NCI-H2081 treated with DMSO at 0.1 percent for 48 hours (cell line): ENCODE measurements at regions not wholly inside any gene's neighbourhood (a gene's known extent, or its start where the extent isn't known, plus 50 kb on each side); places are given as distances from the start of the nearest gene placed in this dataset.
"Not testable (repeated sequence)": the region's sequence is repeated elsewhere in the genome, so short reads cannot be mapped to it uniquely, and the experiment has no call there.

Experiments used
- DNase-seq: peaks from one replicate; lab custom pipeline; 2025; lab: John Stamatoyannopoulos, UW

DNA sequence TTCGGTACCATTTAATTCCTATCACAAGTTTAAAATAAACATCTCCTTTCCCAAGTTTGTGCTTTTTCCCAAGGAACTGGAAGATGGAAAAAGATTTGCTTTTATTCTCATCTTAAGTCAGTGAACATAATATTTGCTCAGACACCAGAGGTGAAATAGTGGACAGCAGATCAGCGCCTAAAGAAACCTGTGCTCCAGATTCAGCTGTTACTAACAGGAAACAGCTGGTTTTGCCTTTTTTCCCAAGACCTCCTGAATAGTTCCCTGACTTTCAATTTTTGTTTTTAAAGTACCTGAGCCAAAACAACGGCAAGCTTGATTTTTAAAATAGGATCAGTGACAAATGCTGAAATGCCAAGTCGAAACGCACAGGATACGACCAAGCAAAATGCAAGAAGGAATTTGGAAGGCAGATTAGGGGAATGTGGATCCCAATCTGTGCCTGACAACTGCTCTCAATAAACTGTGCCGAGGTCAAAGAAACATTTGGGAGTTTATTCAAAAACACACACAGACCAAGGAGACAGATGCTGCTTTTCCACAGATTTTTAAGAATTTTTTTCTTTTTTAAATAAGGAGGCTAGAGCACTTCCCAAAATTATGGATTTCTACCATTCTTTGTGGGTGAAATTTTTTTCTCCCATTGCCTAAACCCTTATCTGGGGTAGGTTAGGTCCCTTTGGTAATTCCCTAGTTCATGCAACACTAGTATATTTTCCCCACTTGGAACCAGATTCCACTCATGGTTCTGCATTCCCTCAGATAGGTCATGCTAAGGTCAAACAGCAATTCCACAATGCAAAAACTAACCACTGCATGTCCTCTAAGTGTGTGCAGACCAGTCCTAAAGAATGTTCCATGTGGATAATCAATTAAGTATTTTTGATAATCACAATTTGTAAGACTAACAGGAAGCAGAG is 121.5 kb upstream of the PDE1A start:
- DNase-seq, result no peak

DNA sequence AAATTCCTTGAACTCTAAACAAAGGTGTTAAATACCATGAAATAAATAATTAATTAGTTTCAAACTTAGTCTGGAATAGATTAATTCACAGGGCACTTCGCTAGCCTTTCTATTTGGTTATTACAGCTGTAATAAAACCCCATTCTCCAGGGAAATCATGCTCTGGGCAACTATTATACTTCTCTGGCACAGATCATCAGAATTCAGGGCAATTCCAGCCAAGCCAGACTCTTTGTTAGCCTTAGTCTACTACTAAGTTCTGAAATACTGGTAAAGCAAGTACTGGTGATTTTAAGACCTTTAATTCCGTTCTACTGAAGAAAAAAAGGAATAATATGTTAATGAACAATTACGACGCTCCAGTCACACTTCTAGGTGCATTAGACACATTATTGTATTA is 123.4 kb upstream of the PDE1A start:
- no peak for DNase-seq

DNA sequence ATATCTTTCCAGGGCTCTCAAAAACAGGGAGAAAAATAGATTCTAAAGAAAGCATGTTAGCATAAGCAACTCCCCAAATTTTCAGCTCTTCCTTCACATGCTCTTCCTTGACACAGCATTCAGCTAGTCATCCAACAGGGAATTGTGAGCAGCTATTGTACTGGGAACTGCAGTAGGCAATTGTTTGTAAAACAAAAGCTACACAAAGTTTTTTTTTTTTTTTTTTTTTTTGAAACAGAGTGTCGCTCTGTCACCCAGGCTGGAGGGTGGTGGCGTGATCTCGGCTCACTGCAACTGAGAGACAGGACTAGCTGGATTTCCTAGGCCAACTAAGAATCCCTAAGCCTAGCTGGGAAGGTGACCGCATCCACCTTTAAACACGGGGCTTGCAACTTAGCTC is 125.4 kb upstream of the PDE1A start:
- DNase-seq, result not testable (repeated sequence)

DNA sequence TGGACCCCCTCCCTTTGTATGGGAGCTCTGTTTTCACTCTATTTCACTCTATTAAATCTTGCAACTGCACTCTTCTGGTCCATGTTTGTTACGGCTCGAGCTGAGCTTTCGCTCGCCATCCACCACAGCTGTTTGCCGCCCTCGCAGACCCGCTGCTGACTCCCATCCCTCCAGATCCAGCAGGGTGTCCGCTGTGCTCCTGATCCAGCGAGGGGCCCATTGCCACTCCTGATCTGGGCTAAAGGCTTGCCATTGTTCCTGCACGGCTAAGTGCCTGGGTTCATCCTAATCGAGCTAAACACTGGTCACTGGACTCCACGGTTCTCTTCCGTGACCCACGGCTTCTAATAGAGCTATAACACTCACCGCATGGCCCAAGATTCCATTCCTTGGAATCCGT is 125.9 kb upstream of the PDE1A start:
- not testable (repeated sequence) for DNase-seq

DNA sequence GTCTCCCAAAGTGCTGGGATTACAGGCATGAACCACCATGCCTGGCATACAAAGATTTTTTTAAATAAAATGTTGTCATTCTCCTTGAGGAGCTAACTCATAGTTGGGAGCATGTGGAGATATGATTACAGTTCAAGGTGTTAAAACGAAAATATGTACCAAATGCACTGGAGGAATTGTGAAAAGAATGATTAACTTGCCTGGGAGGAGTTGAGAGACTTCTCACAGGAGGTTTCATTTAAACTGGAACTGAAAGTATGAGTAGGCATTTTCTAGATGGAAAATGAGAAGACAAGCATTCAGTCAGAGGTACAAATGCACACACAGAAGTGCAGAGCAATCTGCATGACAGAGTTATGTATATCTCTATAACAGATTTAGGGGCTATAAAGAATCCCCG is 126.6 kb upstream of the PDE1A start:
- no peak for DNase-seq

DNA sequence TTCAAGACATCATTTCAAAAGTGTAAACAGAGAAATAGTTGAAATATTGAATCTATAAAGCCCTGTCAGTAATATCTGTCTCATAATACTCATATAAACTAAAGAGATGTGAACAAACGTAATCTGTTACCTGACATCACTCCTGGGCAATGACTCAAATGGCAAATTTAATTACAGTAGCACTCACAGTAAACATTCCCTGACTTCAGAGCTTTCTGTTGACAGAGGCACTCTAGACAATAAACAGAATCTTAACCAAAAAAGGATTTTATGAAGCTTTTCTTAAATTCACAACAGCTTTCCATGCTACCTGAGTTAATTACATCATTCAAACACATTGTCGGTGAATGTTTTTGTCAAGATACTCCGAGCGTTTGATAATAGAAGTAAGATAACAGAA is 128.1 kb upstream of the PDE1A start:
- DNase-seq, result no peak

DNA sequence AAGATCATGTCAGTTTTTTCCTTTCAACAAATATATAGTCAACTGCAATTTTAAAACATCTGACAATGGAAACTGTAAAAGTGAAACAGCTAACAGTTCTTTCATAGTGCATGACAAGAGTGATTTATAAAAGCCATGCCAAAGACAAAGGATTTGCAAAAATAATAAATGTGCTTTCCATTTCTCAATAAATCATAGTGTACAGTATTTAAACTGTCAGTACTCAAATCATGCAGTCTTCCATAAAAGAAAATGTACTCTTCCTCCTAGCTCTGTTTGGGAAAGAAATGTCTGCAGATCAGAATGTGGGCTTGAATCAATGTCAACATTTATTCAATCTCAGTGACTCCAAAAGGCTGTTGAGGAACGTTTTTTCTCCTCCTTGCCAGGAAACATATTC is 131.7 kb upstream of the PDE1A start:
- no peak for DNase-seq

DNA sequence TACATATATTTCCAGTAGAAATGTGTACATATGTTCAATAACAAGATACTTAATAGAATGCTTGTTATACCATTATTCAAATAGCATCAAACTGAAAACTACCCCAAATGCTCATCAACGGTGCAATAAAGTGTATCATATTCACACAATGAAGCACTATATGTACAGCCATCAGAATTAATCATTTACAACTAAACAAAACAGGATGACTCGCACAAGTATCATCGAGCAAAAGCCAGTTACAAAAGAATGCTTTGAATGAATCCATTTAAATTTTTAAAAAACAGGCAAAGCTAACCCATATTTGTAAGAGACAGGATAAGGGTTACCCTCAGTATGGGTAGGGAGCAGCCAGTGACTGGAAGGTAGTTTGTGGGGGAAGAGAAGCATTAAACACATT is 132.8 kb upstream of the PDE1A start:
- DNase-seq, result no peak

DNA sequence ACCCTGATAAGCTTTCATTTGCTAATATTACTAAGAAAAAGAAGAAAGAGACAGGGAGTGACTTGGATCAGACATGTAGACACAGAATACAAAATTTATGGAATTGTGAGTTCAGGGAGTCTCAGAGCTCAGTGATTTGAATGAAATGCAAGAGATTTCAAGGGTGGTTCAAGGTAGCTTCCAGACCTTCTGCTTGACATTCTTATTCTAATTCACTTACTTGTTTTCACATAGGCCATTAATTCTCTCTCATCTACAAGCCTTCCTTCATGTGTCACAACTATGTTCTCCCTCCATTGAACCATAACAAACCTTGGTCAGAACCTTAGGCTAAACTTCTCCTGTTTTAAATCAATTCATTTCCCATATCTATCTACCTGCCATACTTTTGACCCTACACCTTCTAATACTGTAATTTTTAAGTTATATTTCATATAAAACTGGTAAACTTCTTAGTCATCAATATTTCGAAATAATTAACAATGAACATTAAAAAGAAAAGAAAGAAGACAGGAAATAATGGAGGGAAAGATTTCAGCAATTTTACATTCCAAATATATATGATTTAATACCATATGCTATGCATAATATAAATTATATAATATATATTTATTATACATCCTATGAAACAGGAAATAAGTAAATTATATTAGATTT is 139.2 kb upstream of the PDE1A start:
- no peak for DNase-seq

DNA sequence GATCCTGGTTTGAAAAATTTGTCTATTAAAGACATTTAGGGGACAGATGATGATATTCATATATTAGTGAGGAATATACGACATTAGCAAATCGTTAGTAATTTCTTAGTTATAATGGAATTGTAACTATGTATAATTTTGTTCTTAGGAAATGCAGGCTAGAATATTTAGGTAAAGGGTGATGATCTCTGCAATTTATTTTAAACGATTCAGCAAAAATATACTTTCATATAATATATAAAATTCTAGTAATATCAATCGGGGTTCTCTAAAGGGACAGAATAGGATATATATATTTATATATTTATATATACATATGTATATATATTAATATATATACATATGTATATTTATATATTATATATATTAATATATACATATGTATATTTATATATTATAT is 142.5 kb upstream of the DNAJC10 start:
- no peak for DNase-seq

DNA sequence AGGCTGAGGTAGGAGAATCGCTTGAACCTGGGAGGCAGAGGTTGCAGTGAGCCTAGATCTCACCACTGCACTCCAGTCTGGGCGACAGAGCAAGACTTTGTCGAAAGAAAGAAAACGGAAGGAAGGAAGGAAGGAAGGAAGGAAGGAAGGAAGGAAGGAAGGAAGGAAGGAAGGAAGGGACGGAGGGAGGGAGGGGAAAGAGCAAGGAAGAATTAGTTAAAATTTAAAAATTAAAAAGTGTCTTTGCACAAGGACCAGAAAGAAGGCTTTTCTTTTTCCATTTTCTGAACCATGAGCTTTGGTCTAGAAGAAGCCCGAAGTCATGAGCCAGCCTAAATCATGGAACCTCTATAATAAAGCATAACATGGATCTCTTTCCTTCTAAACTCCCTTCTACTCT is 138.2 kb upstream of the DNAJC10 start:
- DNase-seq, result no peak

DNA sequence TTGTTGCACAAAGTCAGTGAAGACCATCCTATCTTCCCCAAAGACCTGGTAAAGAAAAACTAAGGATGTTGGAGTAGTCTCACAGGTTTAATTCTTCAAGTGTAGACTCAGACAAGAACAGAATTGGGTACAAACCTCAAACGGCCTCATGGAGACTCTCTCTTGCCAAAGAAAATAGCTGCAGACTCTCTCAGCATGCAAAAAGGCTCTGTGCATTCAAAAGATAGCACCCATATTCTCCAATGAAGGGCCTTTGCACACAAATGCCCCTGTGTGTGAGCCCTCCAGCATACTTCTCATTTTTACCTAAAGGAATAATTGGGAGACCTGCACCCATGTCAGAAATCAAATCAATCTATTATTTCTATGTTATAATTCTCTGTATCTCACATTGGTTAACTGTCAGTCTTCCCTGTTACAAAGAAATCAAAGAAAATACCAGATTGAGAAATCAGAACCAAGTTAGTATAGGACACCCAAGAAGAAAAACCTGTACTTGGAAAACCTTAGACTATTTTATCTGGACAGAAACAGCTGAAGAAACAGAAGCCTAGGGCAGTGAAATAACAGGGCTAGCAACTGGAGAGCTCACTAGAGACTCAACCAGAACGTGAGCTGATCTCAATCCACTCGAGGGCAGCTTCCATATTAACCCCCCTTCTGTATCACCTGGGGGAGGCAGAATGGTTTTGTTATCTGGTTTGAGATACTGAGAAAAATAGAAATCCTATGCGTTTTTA is 134.7 kb upstream of the DNAJC10 start:
- no peak for DNase-seq

DNA sequence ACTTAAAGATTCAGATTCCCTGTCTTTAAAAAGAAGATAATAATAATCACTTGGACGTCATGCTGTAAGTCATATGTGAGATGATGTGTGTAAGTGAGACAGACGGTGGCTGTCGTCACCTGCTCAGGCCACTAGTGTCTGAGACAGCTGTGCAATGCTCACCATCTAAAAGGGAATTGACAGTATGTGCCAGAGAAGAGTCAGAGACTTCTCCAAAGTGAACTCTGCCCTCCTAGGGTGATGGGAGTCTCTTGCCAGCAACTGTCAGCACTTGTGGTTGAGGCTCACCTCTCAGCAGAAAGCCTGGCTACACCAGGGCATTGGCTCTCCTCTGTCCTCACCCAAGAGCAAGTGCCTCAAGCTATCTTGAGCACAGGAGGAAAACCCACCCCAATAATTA is 131.6 kb upstream of the DNAJC10 start:
- no peak for DNase-seq

DNA sequence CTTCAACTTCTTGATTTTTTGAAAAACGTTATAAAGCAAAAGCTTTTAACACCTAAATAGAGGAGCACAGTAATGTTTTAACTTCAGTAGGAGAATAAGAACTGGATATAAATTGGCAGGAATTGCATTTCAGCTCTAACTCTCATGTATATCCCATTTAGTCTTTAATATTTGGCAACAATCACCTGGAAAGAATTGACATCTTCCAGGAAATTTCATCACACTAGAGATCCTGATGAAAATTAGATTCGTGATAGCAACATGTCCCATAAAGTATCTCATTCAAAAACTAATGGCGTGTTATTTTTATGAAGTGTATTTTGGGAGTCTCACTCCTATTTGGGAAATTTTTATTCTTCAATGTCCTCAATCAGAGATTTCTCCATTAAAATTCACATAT is 131.1 kb upstream of the DNAJC10 start:
- no peak for DNase-seq

DNA sequence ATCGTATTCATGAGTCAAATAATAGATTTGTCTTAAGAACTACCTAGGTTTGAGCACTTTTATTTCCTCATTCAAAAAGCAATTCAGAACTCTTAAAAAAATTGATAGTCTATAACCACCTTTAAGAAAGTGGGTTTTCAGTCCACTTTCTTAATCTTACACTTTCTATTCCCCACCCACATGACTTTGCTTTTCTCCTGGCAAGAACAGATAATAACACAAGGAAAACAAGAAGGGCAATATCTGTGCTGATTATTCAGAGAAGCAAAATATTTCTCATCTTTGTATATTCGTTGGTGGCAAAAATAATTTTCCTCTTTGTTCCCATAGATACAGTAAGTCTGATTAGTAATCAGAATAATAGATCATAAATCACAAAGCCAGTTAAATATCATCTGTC is 130.6 kb upstream of the DNAJC10 start:
- DNase-seq, result no peak

DNA sequence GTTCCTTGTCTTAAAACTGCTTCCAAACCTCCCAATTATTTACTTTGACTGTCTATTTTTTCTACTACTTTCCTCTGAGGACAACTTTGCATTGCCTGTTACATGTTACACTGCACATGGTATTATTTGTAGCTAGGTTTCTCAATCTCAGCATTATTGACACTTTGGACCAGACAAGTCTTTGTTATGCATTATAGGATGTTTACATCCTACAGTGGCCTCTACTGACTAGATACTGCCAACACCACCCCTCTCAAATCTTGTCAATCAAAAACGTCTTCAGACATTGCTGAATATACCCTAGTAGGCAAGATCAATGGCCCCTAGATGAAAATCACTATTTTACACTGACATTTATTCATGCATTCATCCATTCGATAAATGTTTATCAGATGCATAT is 129.6 kb upstream of the DNAJC10 start:
- no peak for DNase-seq

DNA sequence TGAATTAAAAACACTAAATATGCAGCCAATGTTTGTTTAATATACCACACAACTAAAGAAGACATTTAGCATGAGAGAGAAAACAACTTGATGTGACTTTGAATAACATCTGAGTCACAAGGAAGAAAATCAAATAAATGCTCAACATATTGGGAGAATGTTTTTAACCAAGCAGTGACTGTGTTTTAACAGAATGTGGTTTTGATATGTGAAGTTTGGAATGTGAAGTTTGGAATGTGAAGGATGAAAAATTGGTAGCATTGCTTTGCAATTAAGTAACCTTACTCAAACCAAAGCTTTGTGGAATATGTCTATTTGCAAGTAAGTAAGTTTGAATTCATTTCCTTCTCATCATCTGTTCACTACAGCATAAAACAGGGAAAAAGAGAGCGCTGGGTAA is 128.2 kb upstream of the DNAJC10 start:
- no peak for DNase-seq

DNA sequence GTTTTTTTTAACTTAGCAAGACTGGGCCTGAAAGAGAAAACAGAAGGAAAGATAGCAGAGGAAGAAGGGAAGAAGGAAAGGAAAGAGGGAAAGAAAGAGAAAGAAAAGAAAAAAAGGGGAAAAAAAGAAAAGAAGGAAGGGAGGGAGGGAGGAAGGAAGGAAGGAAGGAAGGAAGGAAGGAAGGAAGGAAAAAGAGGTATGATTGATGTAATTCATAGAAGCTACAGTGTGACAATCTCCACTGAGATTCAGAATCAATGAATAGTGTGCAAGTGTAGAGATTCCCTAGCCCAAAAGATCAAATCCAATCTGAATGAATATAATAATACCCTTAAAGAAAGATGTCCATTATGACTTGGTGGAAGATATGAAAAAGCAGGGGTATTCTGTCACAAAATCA is 126.9 kb upstream of the DNAJC10 start:
- no peak for DNase-seq

DNA sequence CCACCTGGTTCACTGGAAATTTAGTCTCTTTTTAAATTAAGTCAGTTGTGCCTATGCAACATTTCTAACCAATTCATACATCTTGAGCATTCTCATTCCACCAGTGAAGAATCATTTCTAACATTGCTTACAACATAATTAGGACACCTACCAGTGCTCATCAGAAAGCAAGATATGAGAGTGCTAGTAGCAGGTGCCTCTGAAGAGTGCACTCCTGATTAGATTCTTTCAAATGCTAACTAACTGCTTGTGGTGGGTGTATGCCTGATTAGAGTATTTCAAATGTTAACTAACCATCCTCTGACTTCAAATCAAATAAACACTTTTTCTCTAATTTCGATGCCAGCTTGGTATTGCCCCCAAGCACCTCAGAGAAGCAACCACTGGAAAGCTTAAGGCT is 124.3 kb upstream of the DNAJC10 start:
- no peak for DNase-seq

DNA sequence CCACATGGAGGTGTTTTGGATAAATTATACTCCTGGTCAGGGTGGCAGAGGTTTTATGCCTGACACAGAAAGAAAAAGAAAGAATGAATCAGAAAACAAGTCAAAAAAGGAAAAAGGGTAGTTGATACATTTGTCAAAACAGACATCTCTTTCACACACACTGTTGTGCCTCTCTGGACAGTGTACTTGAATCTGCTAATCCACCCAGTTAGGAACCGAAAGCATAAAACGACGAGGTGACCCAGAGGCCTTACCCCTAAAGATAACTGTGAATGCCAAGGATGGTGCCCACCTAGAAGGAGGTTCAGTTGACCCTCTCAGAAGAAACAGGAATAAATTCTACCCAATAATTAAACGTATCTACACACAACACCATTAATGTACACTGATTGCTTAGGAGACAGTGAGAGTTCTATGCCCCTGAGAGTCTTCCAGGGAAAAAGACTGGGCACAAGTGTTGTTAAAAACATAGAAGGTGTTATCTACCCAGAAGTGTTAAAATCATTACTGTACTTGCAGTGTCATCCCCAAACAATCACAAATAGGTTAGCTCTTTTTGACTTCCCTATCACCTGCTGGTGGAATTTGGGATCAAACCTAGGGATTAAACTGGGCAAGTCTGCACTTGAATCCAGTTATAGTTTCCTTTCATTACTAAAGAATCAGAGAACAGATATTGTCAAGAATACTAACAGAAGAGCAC is 123.2 kb upstream of the DNAJC10 start:
- DNase-seq, result no peak

DNA sequence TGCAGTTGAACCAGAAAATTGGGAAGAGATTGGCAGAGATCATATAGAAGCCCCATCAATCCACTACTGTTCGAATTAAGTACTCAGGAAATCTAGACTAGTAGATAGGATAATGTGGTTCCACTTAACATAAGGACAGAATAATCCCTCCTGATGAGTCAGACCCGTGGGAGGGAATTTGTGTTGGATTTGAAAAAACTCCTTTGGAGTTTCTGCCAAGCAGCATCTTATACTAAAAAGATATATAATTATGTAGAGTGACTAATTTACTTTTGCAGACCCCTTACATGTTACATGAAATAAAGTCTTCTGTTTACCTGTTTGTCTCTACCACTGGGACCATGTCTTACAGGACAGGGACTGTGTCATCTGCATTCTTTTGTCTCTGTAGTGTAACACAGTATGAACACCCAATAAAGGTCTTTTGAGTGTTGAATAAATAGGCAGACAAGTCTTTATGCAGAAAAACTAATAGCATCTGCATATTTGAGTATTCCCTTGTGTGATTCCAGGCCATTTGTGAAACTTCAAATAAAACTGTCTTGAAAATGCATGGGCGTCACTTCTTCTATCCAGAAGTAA is 122.6 kb upstream of the DNAJC10 start:
- no peak for DNase-seq

DNA sequence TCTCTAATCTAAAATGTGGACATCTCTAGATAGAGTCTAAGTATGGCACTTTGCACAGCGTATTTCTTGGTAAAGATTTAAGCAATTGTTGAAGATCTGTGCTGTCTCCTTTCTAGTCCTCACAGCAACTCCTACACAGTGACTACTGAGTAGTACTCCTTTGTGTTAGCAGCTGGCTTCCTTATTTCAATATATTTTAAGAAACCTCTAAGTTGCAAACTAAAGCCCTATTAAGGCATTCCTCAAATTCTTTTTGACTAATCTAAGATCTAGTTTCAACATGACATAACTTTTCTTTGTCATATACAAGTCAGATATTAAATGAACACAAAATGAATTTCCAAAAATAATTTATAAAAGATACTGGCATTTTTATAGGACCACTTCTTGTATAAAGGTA is 121.8 kb upstream of the DNAJC10 start:
- DNase-seq, result no peak
